WI38 (cell line): ENCODE measurements at regions not wholly inside any gene's neighbourhood (a gene's known extent, or its start where the extent isn't known, plus 50 kb on each side); places are given as distances from the start of the nearest gene placed in this dataset.

Experiments used
- H3K4me3 ChIP-seq: 2 replicates; pipeline ENCODE4 v1.5.1; 2011; ENCODE audit warnings: low read depth, mild to moderate bottlenecking, control low read depth, low read length
- TF ChIP-seq, protein P1 (sequence below): IDR thresholded peaks from 2 replicates; pipeline ENCODE4 v1.5.1; 2012; ENCODE audit warnings: low read depth, mild to moderate bottlenecking, control low read depth, low read length

DNA sequence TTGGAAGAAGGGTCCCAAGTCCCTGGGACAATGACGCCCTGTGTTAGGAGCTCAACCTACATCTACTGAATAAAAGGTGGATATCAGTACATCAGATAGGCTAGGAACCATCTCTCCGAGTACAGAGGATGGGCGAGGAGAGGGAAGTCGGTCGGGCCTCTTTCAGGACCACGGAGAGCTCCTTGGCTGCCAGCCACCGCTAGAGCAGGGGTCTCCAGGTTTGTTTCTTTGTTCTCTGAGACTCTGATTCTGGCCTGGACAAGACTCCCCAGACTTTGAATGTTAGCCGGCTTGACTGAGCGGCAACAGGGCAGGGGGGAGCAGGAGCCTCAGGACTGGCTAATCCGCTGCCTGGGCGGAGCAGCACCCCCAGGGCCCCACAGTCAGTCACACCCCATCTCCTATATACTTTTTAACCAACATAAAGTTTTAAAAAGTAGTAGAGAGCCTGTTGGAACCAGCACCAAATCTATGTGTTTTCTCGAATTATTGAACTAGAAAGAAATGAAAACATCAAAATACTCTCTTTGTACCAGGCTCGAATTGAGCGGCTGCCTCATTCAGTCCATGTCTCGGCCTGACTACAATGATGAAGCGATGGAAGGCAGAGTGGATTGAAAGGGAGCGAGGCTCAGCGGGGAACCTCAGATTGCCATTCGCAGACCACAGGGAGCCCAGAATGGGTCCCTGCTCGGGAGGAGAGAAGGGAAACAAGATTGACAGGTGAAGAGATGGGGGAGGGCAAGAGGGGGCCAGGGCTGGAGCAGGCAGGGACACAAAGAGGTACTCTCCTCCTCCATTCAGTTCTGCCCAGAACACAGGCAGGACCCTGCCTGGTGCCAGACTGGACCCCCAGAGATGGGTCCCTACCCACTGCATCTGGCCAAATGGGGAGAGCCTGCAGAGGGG is 131.6 kb downstream of the TPRA1 start:
- TF ChIP-seq, protein P1, sequence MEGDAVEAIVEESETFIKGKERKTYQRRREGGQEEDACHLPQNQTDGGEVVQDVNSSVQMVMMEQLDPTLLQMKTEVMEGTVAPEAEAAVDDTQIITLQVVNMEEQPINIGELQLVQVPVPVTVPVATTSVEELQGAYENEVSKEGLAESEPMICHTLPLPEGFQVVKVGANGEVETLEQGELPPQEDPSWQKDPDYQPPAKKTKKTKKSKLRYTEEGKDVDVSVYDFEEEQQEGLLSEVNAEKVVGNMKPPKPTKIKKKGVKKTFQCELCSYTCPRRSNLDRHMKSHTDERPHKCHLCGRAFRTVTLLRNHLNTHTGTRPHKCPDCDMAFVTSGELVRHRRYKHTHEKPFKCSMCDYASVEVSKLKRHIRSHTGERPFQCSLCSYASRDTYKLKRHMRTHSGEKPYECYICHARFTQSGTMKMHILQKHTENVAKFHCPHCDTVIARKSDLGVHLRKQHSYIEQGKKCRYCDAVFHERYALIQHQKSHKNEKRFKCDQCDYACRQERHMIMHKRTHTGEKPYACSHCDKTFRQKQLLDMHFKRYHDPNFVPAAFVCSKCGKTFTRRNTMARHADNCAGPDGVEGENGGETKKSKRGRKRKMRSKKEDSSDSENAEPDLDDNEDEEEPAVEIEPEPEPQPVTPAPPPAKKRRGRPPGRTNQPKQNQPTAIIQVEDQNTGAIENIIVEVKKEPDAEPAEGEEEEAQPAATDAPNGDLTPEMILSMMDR = no peak
- H3K4me3 ChIP-seq = no peak overlapping the region

DNA sequence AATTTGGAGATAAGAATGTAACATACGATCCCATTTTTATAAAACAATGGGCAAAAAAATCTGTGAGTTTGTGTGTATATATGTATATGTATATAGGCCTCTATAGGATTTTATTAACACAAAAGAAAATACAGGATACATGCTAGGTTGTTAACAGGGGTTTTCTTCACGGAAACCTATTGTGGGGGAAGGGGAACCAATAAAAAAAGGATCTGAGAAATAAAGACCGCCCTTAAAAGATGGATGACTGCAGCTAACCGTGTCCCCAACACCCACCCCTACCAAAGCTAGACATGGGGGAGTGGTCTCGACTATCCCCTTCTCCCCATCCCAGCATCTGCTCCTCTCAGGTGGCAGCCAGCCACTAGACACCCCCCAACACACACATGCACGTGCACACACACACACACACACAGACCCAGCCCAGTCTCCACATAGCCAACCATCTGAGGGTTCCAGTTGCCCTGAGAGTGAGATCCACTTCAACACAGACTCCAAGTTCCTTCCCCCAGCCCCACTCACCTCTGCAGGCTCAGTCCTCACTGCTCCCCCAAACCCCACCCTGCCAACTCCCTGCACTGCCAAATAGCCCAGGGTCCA is 132.9 kb downstream of the TPRA1 start:
- TF ChIP-seq, protein P1 = no peak
- no peak overlapping the region for H3K4me3 ChIP-seq

DNA sequence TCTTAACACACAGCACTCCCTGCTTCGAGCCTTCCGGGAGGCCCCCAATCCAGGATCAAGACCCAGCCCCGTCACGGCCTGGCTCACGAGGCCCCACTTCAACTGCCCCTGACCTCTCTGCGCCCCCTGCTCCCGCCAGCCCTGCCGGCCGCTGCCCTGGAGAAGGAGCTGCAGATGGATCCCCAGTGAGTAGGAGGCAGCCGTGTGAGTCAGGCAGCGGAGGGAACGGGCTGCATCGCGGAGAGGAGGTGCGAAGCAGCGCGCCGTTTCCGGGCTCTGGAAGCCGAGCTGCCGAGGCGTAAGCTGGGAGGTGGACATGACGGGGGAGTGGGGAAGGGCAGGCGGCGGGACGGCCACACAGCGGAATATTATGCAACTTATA is 133.4 kb downstream of the TPRA1 start:
- H3K4me3 ChIP-seq = no peak overlapping the region
- TF ChIP-seq, protein P1 = no peak

DNA sequence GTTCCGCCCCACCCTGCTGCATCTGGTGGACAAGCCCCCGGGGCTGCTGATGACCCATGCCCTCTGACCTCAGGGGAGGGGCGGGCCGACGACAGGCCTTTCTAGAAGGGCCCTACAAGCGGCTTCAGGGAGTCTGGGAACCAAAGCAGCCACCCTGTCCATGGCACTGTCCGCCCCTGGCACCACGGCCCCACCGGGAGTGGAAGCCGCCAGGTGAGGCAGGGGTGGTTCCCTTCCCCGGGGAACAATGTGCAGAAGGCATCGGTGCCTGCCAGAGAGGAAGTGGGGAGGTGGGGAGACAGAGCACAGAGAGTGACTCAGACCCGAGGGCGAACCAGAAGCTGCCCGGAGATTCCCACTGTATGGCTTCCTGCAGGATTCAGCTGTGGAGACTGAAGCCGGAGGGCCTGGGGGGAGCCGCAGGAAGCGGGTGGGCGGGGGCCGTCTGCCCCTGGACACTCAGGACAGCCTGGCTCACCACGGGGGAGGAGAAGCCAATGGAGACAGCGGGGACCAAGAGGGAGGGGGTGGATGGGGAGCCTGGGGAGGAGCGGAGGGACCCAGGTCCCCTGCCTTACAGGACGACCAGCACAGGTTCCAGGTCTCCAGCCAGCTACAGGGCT is 134.0 kb downstream of the TPRA1 start:
- H3K4me3 ChIP-seq = no peak overlapping the region

DNA sequence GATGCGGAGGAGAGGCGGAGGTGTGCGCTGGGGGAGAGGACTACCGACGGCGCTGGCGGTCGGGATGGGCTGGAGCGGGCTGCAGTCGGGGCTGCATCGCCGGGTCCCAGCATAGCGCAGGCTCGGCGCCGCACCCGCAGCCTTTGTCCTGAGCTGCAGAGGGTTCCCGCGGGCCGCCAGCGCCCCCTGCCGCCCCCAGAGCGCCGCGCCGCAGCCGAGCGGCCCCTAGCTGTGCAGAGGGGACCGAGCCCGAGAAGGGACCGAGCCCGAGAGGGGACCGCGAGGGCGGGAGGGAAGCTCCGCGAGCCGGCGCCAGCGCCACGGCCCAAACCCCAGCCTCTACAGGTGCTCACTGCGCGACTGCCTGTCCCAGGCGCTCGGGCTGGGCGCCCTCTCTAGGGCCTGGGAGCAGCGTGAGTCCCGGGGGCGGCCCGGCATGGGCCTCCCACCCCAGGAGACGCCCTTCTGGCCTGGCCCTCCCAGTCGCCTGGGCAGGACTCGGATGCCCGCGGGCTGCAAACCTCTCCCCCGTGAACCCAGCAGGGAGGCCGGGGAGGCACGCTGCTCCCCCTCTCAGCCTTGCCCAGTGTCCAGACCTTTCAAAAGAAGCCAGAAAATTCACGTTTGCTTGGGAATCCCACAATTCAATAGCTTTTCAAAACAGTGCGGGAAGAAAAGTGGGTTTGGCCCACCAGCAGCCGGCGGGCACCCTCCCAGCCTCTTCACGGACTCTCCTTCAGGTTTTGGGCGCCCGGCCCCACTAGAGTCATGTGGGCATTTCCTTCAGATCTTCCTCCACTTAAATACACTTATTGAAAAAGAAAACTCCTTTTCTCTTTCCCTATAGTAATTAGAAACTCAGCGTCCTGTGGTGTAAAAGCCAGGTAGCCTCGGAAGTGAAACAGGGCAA is 134.7 kb downstream of the TPRA1 start:
- TF ChIP-seq, protein P1 = peak; percentile 92
- peak overlapping the region; percentile 31; the same call in 1 of the 2 replicates for H3K4me3 ChIP-seq

More for the DNA sequence above, 134.0 kb downstream of the TPRA1 start:
- TF ChIP-seq, protein P1 = no peak

DNA sequence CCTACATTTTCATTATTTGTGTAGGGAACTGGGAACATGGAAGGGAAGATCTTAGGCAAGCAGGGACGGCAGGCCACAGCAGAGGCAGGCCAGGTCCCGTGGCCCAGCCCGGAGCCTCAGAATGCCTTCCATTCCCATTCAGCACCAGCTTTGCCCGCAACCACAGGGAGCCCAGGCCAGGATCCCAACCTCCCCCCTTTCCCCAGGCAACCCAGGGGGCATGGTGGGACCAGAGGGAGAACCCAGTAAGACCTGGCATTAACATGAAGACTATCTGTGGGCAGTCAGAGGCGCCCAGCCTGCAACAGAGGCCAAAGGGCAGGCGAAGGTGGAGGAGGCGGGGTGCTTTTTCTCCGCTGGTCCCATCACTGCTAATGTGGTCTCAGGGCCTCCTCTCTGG is 135.6 kb downstream of the TPRA1 start:
- TF ChIP-seq, protein P1 = no peak
- no peak overlapping the region for H3K4me3 ChIP-seq
